HepG2 (cell line): ENCODE measurements at regions not wholly inside any gene's neighbourhood (a gene's known extent, or its start where the extent isn't known, plus 50 kb on each side); places are given as distances from the start of the nearest gene placed in this dataset.

Source experiments
- ATAC-seq: fragments of 200-7000 bp; cut with Tn5 transposase; 3 replicates; pipeline ENCODE4 v1.9.1; 2020; ENCODE audit warnings: mild to moderate bottlenecking, moderate library complexity
- BruUV-seq: library from RNA; stranded (reverse); fragments of 400-500 nt; replicated peaks from 2 replicates; lab custom pipeline; 2021; lab: Mats Ljungman, UMichigan
- CTCF ChIA-PET: fragments of 300-600 bp; formaldehyde crosslinking; extraction: SDS; loops from one replicate; lab custom pipeline; 2021; ENCODE audit warnings: low total read pairs, inconsistent platforms, low intra/inter-chr PET ratio; lab: Yijun Ruan, JAX
- POLR2A ChIA-PET: fragments of 350-600 bp; sonication (Branson Sonifier 250); formaldehyde crosslinking; loops from one replicate; lab custom pipeline; 2020; ENCODE audit warnings: antibody characterized with exemption, inconsistent platforms; lab: Yijun Ruan, JAX
- DNase-seq: peaks from one replicate; pipeline ENCODE4 v3.0.0-alpha.2; 2015; ENCODE audit warnings: low spot score
- FAIRE-seq: peaks from 3 replicates; lab custom pipeline; 2011; peaks lifted over from hg19 to GRCh38; lab: Jason Lieb, UNC
- H2AFZ ChIP-seq: one replicate; pipeline ENCODE4 v1.6.1; 2011; ENCODE audit warnings: low read length, inconsistent platforms
- H3K27ac ChIP-seq: fragments of 300-600 bp; 3 replicates; pipeline ENCODE4 v1.8.0; 2011; ENCODE audit warnings: mixed run types, mild to moderate bottlenecking, mixed read lengths, low read length, inconsistent platforms; ENCODE audit not compliant: insufficient read depth; ENCODE audit errors: extremely low read length
- H3K27me3 ChIP-seq, 2 experiments: fragments of 200-600 bp in 1 of 2; 2 replicates in 1 of 2; 3 replicates in 1 of 2; pipeline versions ENCODE4 v1.6.0 to v1.8.0; 2011; ENCODE audit warnings: low read length in 2 of 2, mild to moderate bottlenecking in 2 of 2, moderate library complexity in 2 of 2, inconsistent platforms in 1 of 2; ENCODE audit not compliant: insufficient read depth in 2 of 2, control insufficient read depth in 1 of 2
- H3K36me3 ChIP-seq, 2 experiments: fragments of 200-600 bp in 1 of 2; replicated peaks in 1 of 2; 2 replicates in 1 of 2; 3 replicates in 1 of 2; pipeline versions ENCODE4 v1.5.1 to v1.8.0; 2011; ENCODE audit warnings: low read length in 2 of 2, inconsistent platforms in 1 of 2; ENCODE audit not compliant: insufficient read depth in 2 of 2, control insufficient read depth in 1 of 2
- H3K4me1 ChIP-seq: 2 replicates; pipeline ENCODE4 v1.5.1; 2012; ENCODE audit warnings: low read length, inconsistent platforms; ENCODE audit not compliant: insufficient read depth
- H3K4me2 ChIP-seq: 2 replicates; pipeline ENCODE4 v1.6.0; 2011; ENCODE audit warnings: low read depth, low read length, inconsistent platforms
- H3K4me3 ChIP-seq, 3 experiments: fragments of 200-600 bp in 1 of 3; sonication (generic), shearing (Covaris generic) in 1 of 3; replicated peaks in 1 of 3; 2 replicates each; pipeline ENCODE4 v1.5.1; 2011 to 2016; ENCODE audit warnings: low read length in 3 of 3, inconsistent platforms in 2 of 3, low read depth in 2 of 3, mild to moderate bottlenecking in 2 of 3, control low read depth in 1 of 3, mixed read lengths in 1 of 3; ENCODE audit not compliant: insufficient read depth in 1 of 3
- H3K79me2 ChIP-seq: one replicate; pipeline ENCODE4 v1.6.1; 2011; ENCODE audit warnings: low read length, inconsistent platforms; ENCODE audit not compliant: insufficient read depth
- H3K9ac ChIP-seq: 2 replicates; pipeline ENCODE4 v1.6.0; 2011; ENCODE audit warnings: mild to moderate bottlenecking, low read depth, low read length, inconsistent platforms; ENCODE audit not compliant: insufficient read depth
- H3K9me3 ChIP-seq: 2 replicates; pipeline ENCODE4 v1.5.1; 2012; ENCODE audit warnings: mild to moderate bottlenecking, low read length
- H4K20me1 ChIP-seq: 2 replicates; pipeline ENCODE4 v1.6.0; 2011; ENCODE audit warnings: inconsistent platforms, mild to moderate bottlenecking, low read length, moderate library complexity; ENCODE audit not compliant: insufficient read depth
- BRCA1 ChIP-seq: sonication (generic); formaldehyde crosslinking; IDR thresholded peaks from 2 replicates; pipeline ENCODE4 v1.4.0; 2020; ENCODE audit warnings: missing genetic modification reagents
- ESRRA ChIP-seq: sonication (generic); formaldehyde crosslinking; IDR thresholded peaks from 2 replicates; pipeline ENCODE4 v1.5.1; 2020; ENCODE audit warnings: mild to moderate bottlenecking, low read depth, missing genetic modification reagents
- MTF2 ChIP-seq: sonication (generic); formaldehyde crosslinking; IDR thresholded peaks from 2 replicates; pipeline ENCODE4 v1.5.0; 2020; ENCODE audit warnings: missing genetic modification reagents, borderline replicate concordance
- NFRKB ChIP-seq: fragments of 450-650 bp; IDR thresholded peaks from 2 replicates; pipeline ENCODE4 v1.6.1; 2017
- NPAS2 ChIP-seq: sonication (generic); formaldehyde crosslinking; IDR thresholded peaks from 2 replicates; pipeline ENCODE4 v1.8.0; 2022; ENCODE audit warnings: mild to moderate bottlenecking, missing genetic modification reagents, borderline replicate concordance
- PHF21A ChIP-seq: sonication (generic); formaldehyde crosslinking; IDR thresholded peaks from 2 replicates; pipeline ENCODE4 v1.5.0; 2020; ENCODE audit warnings: mild to moderate bottlenecking, missing genetic modification reagents
- SCMH1 ChIP-seq: sonication (generic); formaldehyde crosslinking; IDR thresholded peaks from 2 replicates; pipeline ENCODE4 v1.9.0; 2021; ENCODE audit warnings: missing genetic modification reagents, mild to moderate bottlenecking, borderline replicate concordance
- ZNF333 ChIP-seq: sonication (generic); formaldehyde crosslinking; IDR thresholded peaks from 2 replicates; pipeline ENCODE4 v1.4.0; 2020; ENCODE audit warnings: mild to moderate bottlenecking, missing genetic modification reagents, borderline replicate concordance
- ZNF660 ChIP-seq: sonication (generic); formaldehyde crosslinking; IDR thresholded peaks from 2 replicates; pipeline ENCODE4 v1.5.1; 2020; ENCODE audit warnings: mild to moderate bottlenecking, low read depth, missing genetic modification reagents, borderline replicate concordance
- WGBS: methylation state at CpG from one replicate; pipeline ENCODE4 v1.1.6; 2017; ENCODE audit warnings: low lambda C conversion rate; 5-methylcytosine and 5-hydroxymethylcytosine counted together
- in situ Hi-C: cut with HindIII; loops from 2 replicates; pipeline ENCODE4 v1.10.0; 2017; ENCODE audit warnings: low pct_unique_long_range_greater_than_20kb; ENCODE audit not compliant: extremely low pct_ligation_motif_present
- intact Hi-C: fragments of 100-400 bp; cut with micrococcal nuclease; formaldehyde crosslinking; loops from one replicate; pipeline ENCODE4 v1.10.0; 2022; ENCODE audit not compliant: unreplicated experiment
- TF ChIP-seq, protein P1 (sequence below): sonication (generic); formaldehyde crosslinking; IDR thresholded peaks from 2 replicates; pipeline ENCODE4 v1.5.0; 2020; ENCODE audit warnings: mild to moderate bottlenecking, low read depth, missing genetic modification reagents, borderline replicate concordance
- TF ChIP-seq, protein P2 (sequence below): sonication (generic); formaldehyde crosslinking; IDR thresholded peaks from 2 replicates; pipeline ENCODE4 v1.9.0; 2021; ENCODE audit warnings: missing genetic modification reagents, borderline replicate concordance
- TF ChIP-seq, protein P3 (sequence below): sonication (generic); formaldehyde crosslinking; IDR thresholded peaks from 2 replicates; pipeline ENCODE4 v1.5.0; 2020; ENCODE audit warnings: mild to moderate bottlenecking, missing genetic modification reagents
- TF ChIP-seq, protein P4 (sequence below): sonication (generic); formaldehyde crosslinking; IDR thresholded peaks from 2 replicates; pipeline ENCODE4 v1.5.0; 2020; ENCODE audit warnings: missing genetic modification reagents, mild to moderate bottlenecking, borderline replicate concordance
- TF ChIP-seq, protein P5 (sequence below): sonication (generic); formaldehyde crosslinking; IDR thresholded peaks from 2 replicates; pipeline ENCODE4 v1.5.0; 2020; ENCODE audit warnings: missing genetic modification reagents
- TF ChIP-seq, protein P6 (sequence below): sonication (generic); formaldehyde crosslinking; IDR thresholded peaks from 2 replicates; pipeline ENCODE4 v1.5.1; 2020; ENCODE audit warnings: mild to moderate bottlenecking, moderate library complexity, missing genetic modification reagents

DNA sequence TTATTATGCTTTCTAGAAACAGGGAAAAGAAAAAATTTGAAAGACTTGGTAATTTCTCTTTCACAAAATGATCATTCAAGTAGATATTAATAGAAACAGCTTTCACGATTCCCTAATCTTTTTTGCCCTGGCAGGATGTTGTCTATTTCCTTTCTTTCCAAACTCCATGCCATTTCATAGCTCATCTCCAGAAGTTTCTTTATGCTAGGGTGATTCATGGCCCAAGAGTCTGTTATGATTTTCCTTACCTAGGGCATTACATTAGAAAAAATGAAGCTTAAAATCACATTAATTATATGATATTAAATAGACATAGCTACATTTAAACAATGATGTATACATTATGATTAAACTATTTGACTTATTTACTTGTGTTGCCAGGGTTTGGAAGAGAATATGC is 762.1 kb downstream of the LTN1 start:
- H4K20me1 ChIP-seq, result no peaks in the 10 kb centered on the region
- intact Hi-C loops, result no loop called here
- FAIRE-seq, result no peak
- H2AFZ ChIP-seq, result no peak overlapping the region
- no peaks in the 10 kb centered on the region for H3K4me1 ChIP-seq
- no peak overlapping the region for H3K4me3 ChIP-seq
- in situ Hi-C loops, result no loop called here
- no peaks in the 10 kb centered on the region for H3K79me2 ChIP-seq
- ChIA-PET POLR2A (no interaction called here), CTCF (no interaction called here)
- no peaks in the 10 kb centered on the region for H3K36me3 ChIP-seq
- H3K27me3 ChIP-seq, result no peaks in the 10 kb centered on the region
- no TSS peak for BruUV-seq
- no peak for DNase-seq
- no peak overlapping the region for H3K9ac ChIP-seq
- no peak overlapping the region for H3K4me2 ChIP-seq
- no peak overlapping the region for H3K27ac ChIP-seq
- no peak for ATAC-seq
- whole genome bisulfite sequencing, result 41% methylated on average over 1 of the region's 1 CpG
- H3K9me3 ChIP-seq, result peaks cover 74% of the 10 kb centered on the region
- TF ChIP-seq MTF2 (CRISPR knock-in tag) (no peak), PHF21A (CRISPR knock-in tag) (no peak), BRCA1 (CRISPR knock-in tag) (no peak), ZNF333 (CRISPR knock-in tag) (no peak), NFRKB (no peak), SCMH1 (CRISPR knock-in tag) (no peak), ZNF660 (CRISPR knock-in tag) (no peak), ESRRA (CRISPR knock-in tag) (no peak), NPAS2 (no peak)
- TF ChIP-seq, protein P1, sequence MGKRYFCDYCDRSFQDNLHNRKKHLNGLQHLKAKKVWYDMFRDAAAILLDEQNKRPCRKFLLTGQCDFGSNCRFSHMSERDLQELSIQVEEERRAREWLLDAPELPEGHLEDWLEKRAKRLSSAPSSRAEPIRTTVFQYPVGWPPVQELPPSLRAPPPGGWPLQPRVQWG (CRISPR knock-in tag), result no peak
- TF ChIP-seq, protein P2, sequence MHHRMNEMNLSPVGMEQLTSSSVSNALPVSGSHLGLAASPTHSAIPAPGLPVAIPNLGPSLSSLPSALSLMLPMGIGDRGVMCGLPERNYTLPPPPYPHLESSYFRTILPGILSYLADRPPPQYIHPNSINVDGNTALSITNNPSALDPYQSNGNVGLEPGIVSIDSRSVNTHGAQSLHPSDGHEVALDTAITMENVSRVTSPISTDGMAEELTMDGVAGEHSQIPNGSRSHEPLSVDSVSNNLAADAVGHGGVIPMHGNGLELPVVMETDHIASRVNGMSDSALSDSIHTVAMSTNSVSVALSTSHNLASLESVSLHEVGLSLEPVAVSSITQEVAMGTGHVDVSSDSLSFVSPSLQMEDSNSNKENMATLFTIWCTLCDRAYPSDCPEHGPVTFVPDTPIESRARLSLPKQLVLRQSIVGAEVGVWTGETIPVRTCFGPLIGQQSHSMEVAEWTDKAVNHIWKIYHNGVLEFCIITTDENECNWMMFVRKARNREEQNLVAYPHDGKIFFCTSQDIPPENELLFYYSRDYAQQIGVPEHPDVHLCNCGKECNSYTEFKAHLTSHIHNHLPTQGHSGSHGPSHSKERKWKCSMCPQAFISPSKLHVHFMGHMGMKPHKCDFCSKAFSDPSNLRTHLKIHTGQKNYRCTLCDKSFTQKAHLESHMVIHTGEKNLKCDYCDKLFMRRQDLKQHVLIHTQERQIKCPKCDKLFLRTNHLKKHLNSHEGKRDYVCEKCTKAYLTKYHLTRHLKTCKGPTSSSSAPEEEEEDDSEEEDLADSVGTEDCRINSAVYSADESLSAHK (CRISPR knock-in tag), result no peak
- TF ChIP-seq, protein P3, sequence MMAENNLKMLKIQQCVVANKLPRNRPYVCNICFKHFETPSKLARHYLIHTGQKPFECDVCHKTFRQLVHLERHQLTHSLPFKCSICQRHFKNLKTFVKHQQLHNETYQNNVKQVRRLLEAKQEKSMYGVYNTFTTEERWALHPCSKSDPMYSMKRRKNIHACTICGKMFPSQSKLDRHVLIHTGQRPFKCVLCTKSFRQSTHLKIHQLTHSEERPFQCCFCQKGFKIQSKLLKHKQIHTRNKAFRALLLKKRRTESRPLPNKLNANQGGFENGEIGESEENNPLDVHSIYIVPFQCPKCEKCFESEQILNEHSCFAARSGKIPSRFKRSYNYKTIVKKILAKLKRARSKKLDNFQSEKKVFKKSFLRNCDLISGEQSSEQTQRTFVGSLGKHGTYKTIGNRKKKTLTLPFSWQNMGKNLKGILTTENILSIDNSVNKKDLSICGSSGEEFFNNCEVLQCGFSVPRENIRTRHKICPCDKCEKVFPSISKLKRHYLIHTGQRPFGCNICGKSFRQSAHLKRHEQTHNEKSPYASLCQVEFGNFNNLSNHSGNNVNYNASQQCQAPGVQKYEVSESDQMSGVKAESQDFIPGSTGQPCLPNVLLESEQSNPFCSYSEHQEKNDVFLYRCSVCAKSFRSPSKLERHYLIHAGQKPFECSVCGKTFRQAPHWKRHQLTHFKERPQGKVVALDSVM, result no peak
- TF ChIP-seq, protein P4, sequence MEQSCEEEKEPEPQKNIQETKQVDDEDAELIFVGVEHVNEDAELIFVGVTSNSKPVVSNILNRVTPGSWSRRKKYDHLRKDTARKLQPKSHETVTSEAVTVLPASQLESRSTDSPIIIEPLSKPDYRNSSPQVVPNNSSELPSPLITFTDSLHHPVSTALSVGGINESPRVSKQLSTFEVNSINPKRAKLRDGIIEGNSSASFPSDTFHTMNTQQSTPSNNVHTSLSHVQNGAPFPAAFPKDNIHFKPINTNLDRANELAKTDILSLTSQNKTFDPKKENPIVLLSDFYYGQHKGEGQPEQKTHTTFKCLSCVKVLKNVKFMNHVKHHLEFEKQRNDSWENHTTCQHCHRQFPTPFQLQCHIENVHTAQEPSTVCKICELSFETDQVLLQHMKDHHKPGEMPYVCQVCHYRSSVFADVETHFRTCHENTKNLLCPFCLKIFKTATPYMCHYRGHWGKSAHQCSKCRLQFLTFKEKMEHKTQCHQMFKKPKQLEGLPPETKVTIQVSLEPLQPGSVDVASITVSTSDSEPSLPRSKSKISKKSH (CRISPR knock-in tag), result no peak
- TF ChIP-seq, protein P5, sequence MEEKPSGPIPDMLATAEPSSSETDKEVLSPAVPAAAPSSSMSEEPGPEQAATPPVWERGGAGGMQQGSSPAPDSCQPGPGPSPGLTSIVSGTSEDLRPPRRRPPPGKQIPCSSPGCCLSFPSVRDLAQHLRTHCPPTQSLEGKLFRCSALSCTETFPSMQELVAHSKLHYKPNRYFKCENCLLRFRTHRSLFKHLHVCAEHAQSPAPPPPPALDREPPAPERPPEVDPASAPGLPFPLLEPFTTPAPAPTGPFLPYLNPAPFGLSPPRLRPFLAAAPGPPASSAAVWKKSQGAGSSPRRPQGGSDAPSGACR (CRISPR knock-in tag), result no peak
- TF ChIP-seq, protein P6, sequence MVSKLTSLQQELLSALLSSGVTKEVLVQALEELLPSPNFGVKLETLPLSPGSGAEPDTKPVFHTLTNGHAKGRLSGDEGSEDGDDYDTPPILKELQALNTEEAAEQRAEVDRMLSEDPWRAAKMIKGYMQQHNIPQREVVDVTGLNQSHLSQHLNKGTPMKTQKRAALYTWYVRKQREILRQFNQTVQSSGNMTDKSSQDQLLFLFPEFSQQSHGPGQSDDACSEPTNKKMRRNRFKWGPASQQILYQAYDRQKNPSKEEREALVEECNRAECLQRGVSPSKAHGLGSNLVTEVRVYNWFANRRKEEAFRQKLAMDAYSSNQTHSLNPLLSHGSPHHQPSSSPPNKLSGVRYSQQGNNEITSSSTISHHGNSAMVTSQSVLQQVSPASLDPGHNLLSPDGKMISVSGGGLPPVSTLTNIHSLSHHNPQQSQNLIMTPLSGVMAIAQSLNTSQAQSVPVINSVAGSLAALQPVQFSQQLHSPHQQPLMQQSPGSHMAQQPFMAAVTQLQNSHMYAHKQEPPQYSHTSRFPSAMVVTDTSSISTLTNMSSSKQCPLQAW (CRISPR knock-in tag), result no peak
